ENCODE measurements at regions not wholly inside any gene's neighbourhood (a gene's known extent, or its start where the extent isn't known, plus 50 kb on each side); places are given as distances from the start of the nearest gene placed in this dataset.

DNA sequence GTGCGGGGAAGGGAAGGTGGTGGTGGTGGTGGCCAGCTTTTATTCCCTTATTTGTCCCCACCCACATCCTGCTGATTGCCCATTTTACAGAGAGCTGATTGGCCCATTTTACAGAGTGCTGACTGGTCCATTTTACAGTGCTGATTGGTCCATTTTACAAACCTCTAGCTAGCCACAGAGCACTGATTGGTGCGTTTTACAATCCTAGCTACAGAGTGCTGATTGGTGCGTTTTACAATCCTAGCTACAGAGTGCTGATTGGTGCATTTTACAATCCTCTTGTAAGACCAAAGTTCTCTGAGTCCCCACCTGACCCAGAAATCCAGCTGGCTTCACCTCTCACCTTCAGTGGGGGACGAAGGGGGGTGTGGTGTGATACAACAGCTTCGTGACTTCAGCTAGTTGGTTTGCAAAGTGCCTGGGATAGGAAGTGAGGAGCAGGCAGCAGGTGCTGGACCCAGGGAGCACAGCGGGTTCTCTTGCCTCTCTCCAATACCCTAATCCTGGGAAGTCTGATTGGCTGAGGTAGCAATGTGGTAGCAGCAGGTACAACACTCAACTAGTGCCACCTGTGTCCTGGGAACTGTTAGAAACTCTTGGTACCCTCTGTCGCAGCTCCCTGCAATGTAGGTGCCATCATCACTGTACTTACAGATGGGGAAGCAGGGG, 92.1 kb downstream of the BARX1 start:
- Histone ChIP-seq H3K4me2 (ENCODE audit: control insufficient read depth, insufficient read depth) (no peak overlapping the region), H3K27ac (ENCODE audit: control insufficient read depth, insufficient read depth) (no peak overlapping the region), H3K27me3 (replicated peaks in 1 of 2; ENCODE audit: control insufficient read depth in 2 of 2, insufficient read depth in 2 of 2, low read length in 1 of 2) (no peaks in the 10 kb centered on the region; a peak in 1 of 4 replicates), H3K36me3 (ENCODE audit: control insufficient read depth in 2 of 2, insufficient read depth in 2 of 2, low read length in 1 of 2) (no peaks in the 10 kb centered on the region), H4K20me1 (ENCODE audit: control insufficient read depth, insufficient read depth) (no peaks in the 10 kb centered on the region), H3K4me1 (ENCODE audit: control insufficient read depth, insufficient read depth, low read length) (no peaks in the 10 kb centered on the region), H3K4me3 (no peak overlapping the region), H3K79me2 (ENCODE audit: control insufficient read depth, insufficient read depth, low read length) (no peaks in the 10 kb centered on the region), H2AFZ (ENCODE audit: control insufficient read depth, low read depth, low read length) (no peak overlapping the region), H3K9ac (ENCODE audit: control insufficient read depth, insufficient read depth, low read length) (no peak overlapping the region), H3K9me3 (replicated peaks; ENCODE audit: control insufficient read depth, insufficient read depth, low read length) (no peaks in the 10 kb centered on the region)
- SMC1A ChIA-PET (ENCODE audit: uncharacterized antibody, unreplicated experiment), result no interaction called here
- TF ChIP-seq ZNF274 (IDR thresholded peaks at IDR 0.05; ENCODE audit: insufficient read depth, insufficient read length) (no peak), RUNX3 (IDR thresholded peaks at IDR 0.05; ENCODE audit: low read length) (no peak), SUPT20H (IDR thresholded peaks at IDR 0.05; ENCODE audit: borderline replicate concordance, control insufficient read depth, low read depth, low read length) (no peak), NFYB (IDR thresholded peaks at IDR 0.05; ENCODE audit: insufficient read depth, low read depth, low read length) (0 out of 2 replicates have a peak, but pooled peaks have one; percentile 13), TCF12 (IDR thresholded peaks at IDR 0.05; ENCODE audit: low read depth, low read length) (no peak), CHD2 (IDR thresholded peaks at IDR 0.05; ENCODE audit: borderline replicate concordance, low read depth, low read length) (no peak)
- TF ChIP-seq, protein P1, sequence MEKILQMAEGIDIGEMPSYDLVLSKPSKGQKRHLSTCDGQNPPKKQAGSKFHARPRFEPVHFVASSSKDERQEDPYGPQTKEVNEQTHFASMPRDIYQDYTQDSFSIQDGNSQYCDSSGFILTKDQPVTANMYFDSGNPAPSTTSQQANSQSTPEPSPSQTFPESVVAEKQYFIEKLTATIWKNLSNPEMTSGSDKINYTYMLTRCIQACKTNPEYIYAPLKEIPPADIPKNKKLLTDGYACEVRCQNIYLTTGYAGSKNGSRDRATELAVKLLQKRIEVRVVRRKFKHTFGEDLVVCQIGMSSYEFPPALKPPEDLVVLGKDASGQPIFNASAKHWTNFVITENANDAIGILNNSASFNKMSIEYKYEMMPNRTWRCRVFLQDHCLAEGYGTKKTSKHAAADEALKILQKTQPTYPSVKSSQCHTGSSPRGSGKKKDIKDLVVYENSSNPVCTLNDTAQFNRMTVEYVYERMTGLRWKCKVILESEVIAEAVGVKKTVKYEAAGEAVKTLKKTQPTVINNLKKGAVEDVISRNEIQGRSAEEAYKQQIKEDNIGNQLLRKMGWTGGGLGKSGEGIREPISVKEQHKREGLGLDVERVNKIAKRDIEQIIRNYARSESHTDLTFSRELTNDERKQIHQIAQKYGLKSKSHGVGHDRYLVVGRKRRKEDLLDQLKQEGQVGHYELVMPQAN (conservative IDR thresholded peaks at IDR 0.05), result no peak
- RAD21 ChIA-PET (ENCODE audit: unreplicated experiment), result no interaction called here
- FAIRE-seq, result no peak
- POLR2A ChIA-PET, result interaction anchor here (0.6 kb wide), 1 partner anchor 392 kb away, joined by 4 read pairs; no protein-coding TSS in a partner anchor
- in situ Hi-C loops (cut with MboI) (no loop called here), intact Hi-C loops (cut with micrococcal nuclease; ENCODE audit: unreplicated experiment) (no loop called here)
- BruUV-seq (replicated peaks), result no TSS peak
- CTCF ChIA-PET, result no interaction called here
- no peak for ATAC-seq
- 21% methylated on average over 6 of the region's 7 CpGs for WGBS (ENCODE audit: insufficient coverage, insufficient replicate concordance, low lambda C conversion rate, missing lambda C conversion rate)
- DNase-seq (ENCODE audit: low read depth, low spot score), result no peak
